ENCODE measurements at regions not wholly inside any gene's neighbourhood (a gene's known extent, or its start where the extent isn't known, plus 50 kb on each side); places are given as distances from the start of the nearest gene placed in this dataset.

- no peaks in the 10 kb centered on the region for H3K27me3 ChIP-seq
- H3K4me3 ChIP-seq (replicated peaks in 1 of 3) = no peak overlapping the region
- no peaks in the 10 kb centered on the region for H3K4me1 ChIP-seq
- intact Hi-C loops (cut with DNase I) = no loop called here
- 86 to 92% methylated on average over 24 to 25 of the region's 26 CpGs for WGBS, 2 donors
- no peaks in the 10 kb centered on the region for H3K9me3 ChIP-seq
- DNase-seq = no peak
- no peak for TF ChIP-seq POLR2A (IDR thresholded peaks at IDR 0.05)
- TF ChIP-seq CTCF (IDR thresholded peaks at IDR 0.05) = no peak
- no peak overlapping the region for H3K27ac ChIP-seq
- H3K36me3 ChIP-seq = no peaks in the 10 kb centered on the region
Observed at GRCh38 chr22:44577391-44578109, 79.5 kb upstream of the RTL6 start.

- TF ChIP-seq POLR2A (IDR thresholded peaks at IDR 0.05) (no peak), CTCF (IDR thresholded peaks at IDR 0.05) (no peak)
- intact Hi-C loops (cut with DNase I) = no loop called here
Observed at GRCh38 chr22:44576311-44577260, 78.6 kb upstream of the RTL6 start.

GRCh38 chr22:44575381-44576268 lies 77.6 kb upstream of the RTL6 start:
- Histone ChIP-seq H3K4me3 (replicated peaks in 1 of 3) (no peak overlapping the region), H3K27me3 (no peaks in the 10 kb centered on the region), H3K4me1 (no peaks in the 10 kb centered on the region), H3K36me3 (no peaks in the 10 kb centered on the region), H3K9me3 (no peaks in the 10 kb centered on the region), H3K27ac (no peak overlapping the region)
- whole genome bisulfite sequencing, 2 donors = 58 to 61% methylated on average over 7 of the region's 7 CpGs
- TF ChIP-seq CTCF (IDR thresholded peaks at IDR 0.05) (no peak), POLR2A (IDR thresholded peaks at IDR 0.05) (no peak)
- intact Hi-C loops (cut with DNase I) = no loop called here
- no peak for DNase-seq

More at GRCh38 chr22:44576311-44577260, 78.6 kb upstream of the RTL6 start:
- H3K4me3 ChIP-seq (replicated peaks in 1 of 3) = no peak overlapping the region
- no peaks in the 10 kb centered on the region for H3K9me3 ChIP-seq
- H3K4me1 ChIP-seq = no peaks in the 10 kb centered on the region
- no peaks in the 10 kb centered on the region for H3K36me3 ChIP-seq
- DNase-seq = no peak
- WGBS, 2 donors = 79 to 86% methylated on average over 13 to 15 of the region's 15 CpGs
- no peaks in the 10 kb centered on the region for H3K27me3 ChIP-seq
- H3K27ac ChIP-seq = no peak overlapping the region

GRCh38 chr22:44574640-44575380 lies 76.8 kb upstream of the RTL6 start:
- no peak for TF ChIP-seq POLR2A (IDR thresholded peaks at IDR 0.05)
- TF ChIP-seq CTCF (IDR thresholded peaks at IDR 0.05) = no peak
- H3K9me3 ChIP-seq = no peaks in the 10 kb centered on the region
- no peaks in the 10 kb centered on the region for H3K36me3 ChIP-seq
- no peak overlapping the region for H3K27ac ChIP-seq
- intact Hi-C loops (cut with DNase I) = no loop called here
- no peak overlapping the region for H3K4me3 ChIP-seq (replicated peaks in 1 of 3)
- 67 to 81% methylated on average over 17 of the region's 17 CpGs for WGBS, 2 donors
- DNase-seq = no peak
- H3K4me1 ChIP-seq = no peaks in the 10 kb centered on the region
- no peaks in the 10 kb centered on the region for H3K27me3 ChIP-seq
